SKM-1 treated with dmso at 0.1 percent for 144 hours (cell line): ENCODE measurements at regions not wholly inside any gene's neighbourhood (a gene's known extent, or its start where the extent isn't known, plus 50 kb on each side); places are given as distances from the start of the nearest gene placed in this dataset.
"Not testable (repeated sequence)": the region's sequence is repeated elsewhere in the genome, so short reads cannot be mapped to it uniquely, and the experiment has no call there.

Experiments used
- DNase-seq: peaks from one replicate; lab custom pipeline; 2025; ENCODE audit not compliant: unreplicated experiment; lab: John Stamatoyannopoulos, UW

GRCh38 chr16:59690216-59690615 is 956.1 kb upstream of the GOT2 start:
- no peak for DNase-seq

DNA sequence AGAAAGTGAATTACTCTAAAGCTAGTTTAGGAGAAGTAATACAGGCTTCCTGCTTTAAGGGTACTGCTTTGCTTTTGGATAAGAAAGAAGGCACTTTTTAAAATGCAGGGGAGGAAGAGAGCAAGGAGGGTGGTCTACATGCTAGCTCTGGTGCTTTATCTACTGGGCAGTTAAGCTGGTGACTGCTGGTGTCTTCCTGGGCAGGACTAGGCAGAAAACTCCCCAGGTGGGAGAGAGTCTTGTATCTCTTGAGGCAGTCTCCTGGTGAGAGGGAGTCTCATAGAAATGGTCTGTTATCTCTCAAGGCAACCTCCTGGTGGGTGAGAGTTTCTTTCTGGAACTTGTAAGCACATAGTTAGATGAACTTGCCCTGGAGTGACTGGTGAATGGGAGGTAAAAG is 953.9 kb upstream of the GOT2 start:
- no peak for DNase-seq

DNA sequence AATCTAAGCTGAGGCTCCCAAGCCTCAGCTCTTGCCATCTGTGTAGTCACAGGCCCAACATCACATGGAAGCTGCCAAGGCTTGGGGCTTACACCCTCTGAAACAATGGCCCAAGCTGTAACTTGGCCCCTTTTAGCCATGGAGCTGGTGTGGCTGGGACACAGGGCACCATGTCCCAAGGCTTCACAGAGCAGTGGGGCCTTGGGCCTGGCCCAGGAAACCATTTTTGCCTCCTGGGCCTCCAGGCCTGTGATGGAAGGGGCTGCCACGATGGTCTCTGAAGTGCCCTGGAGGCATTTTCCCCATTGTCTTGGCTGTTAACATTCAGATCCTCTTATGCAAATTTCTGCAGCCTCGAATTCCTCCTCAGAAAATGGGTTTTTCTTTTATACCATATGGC is 952.3 kb upstream of the GOT2 start:
- no peak for DNase-seq

- no peak for DNase-seq
Measured at GRCh38 chr16:59684911-59685310, 950.8 kb upstream of the GOT2 start.

GRCh38 chr16:59683709-59684108 is 949.6 kb upstream of the GOT2 start:
- DNase-seq: no peak

- no peak for DNase-seq
Measured at GRCh38 chr16:59665618-59666220, 931.6 kb upstream of the GOT2 start.

- DNase-seq: no peak
Measured at GRCh38 chr16:59658572-59658971, 924.5 kb upstream of the GOT2 start.

GRCh38 chr16:59655031-59655430 is 920.9 kb upstream of the GOT2 start:
- DNase-seq: no peak

GRCh38 chr16:59654455-59654854 is 920.3 kb upstream of the GOT2 start:
- no peak for DNase-seq

DNA sequence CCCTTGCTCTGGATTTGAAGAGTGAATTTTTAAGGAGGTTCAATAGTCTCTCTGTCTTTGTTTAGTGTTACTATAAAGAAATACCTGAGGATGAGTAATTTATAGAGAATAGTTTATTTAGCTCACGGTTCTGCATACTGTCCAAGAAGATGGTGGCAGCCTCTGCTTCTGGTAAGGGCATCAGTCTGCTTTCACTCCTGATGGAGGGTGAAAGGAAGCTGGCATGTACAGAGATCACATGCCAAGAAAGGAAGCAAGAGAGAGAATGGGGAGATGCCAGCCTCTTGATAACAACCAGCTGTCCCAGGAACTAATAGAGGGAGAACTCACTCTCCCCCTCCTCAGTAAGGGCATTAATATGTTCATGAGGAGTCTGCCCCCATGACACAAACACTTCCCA is 917.5 kb upstream of the GOT2 start:
- no peak for DNase-seq

GRCh38 chr16:59645194-59645593 is 911.1 kb upstream of the GOT2 start:
- no peak for DNase-seq

GRCh38 chr16:59635674-59636073 is 901.6 kb upstream of the GOT2 start:
- no peak for DNase-seq

DNA sequence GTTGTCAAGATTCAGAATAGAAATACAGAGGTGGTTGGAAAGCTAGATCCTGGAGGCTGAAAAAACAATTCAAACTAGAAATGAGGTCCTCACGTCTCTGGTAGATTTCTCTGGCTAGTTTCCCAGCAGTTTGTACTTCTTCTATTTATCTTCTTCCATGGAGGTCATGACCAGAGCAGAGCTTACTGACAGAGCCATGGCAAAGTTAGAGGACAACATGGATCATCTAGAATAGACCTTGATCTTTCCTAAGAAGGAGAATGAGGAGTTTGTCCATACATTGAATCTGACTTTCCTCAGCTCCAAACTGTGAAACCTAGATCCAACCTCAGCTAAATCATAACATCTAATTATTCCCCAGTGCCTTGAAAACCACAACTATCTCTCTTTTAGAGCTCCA is 900.8 kb upstream of the GOT2 start:
- no peak for DNase-seq

DNA sequence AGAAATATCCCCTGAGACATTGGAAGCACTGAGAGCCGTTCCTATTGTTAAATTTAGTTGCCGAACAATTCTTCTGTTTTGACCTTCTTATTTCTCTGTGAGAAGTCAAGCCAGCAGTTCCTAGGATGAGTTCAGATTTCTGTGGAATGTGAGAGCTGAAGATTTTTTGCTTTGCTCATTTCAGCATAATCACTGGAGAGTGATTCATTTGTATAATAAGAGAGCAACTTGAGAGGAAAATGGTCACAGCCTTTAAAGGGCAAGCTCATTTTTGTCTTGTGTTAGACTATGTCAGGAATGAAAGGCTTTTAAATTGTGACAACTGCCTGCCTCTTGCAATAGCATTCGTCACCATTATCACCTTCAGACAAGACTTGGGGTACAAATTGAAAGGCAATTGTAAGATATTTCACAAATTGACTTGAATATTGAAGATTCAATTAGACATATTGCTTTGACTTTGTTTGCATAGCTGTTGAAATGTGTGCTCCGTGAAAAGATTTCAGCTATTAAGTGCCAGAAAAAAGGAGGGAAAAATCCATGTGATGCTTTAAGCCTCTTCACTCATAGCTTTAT is 900.0 kb upstream of the GOT2 start:
- DNase-seq: no peak

DNA sequence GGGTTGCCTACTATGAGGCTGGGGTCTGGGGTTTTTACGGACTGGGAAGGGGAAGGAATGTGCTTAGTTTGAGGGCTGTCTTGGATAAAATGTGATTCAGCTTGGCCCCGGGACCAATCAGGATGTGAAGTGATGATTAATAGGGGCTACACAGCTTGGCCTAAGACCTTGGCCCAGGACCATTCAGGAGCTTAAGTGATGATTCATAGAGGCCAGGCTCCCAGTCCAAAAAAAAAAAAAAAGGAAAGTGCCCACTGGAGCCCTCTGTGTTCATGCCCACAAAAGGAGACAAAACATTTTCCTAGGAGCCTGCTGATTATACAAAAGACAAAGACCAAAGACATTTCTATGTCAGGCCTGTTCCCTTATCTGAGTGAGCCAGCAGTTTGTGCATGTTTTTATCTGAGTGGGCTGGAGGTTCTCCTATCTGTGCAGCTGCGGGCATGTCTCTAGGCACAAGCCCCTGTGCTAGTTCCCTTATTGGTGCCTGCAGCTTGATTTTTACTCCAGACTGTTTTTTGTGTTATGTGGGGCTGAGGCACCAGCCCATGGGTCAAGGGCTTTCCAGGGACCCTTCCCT is 898.2 kb upstream of the GOT2 start:
- no peak for DNase-seq

GRCh38 chr16:59624381-59624780 is 890.3 kb upstream of the GOT2 start:
- DNase-seq: not testable (repeated sequence)

GRCh38 chr16:59614466-59615240 is 880.5 kb upstream of the GOT2 start:
- no peak for DNase-seq

DNA sequence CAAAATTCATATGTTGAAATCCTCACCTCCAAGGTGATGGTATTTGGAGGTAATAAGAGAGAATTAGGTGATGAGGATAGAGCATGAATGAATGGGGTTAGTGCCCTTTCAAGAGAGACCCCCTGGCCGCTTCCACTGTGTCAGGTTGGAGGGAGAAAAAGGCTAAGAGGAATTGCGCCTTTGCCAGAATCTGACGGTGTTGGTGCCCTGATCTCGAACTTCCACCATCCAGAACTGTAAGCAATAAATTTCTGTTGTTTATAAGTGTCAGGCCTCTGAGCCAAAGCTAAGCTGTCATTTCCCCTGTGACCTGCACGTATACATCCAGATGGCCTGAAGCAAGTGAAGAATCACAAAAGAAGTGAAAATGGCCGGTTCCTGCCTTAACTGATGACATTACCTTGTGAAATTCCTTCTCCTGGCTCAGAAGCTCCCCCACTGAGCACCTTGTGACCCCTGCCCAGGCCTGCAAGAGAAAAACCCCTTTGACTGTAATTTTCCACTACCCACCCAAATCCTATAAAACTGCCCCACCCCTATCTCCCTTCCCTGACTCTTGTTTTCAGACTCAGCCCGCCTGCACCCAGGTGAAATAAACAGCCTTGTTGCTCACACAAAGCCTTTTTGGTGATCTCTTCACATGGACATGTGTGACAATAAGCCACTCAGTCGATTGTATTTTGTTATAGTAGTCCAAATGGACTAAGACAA is 878.9 kb upstream of the GOT2 start:
- DNase-seq: not testable (repeated sequence)

GRCh38 chr16:59612094-59612493 is 878.0 kb upstream of the GOT2 start:
- DNase-seq: no peak

- no peak for DNase-seq
Measured at GRCh38 chr16:59611556-59611955, 877.4 kb upstream of the GOT2 start.

GRCh38 chr16:59605706-59606105 is 871.6 kb upstream of the GOT2 start:
- no peak for DNase-seq

DNA sequence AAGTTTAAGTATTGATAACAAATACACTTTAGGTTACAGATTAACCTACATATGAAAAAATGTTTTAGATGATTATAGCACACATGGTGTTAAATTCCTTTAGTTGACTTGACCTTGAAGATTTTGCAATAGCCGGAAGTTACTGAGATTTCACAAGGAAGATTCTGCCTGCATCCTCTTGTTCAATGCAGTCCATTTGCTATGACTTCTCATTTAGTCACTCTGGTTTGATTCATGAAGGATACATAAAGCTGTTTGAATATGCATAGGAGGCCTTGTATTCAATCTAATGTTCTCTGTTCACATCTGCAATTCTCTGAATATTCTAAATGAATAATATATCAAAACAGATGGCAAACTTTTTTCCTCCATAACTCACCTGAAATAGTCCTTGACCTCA is 870.2 kb upstream of the GOT2 start:
- DNase-seq: no peak
